Ovary (tissue), 7 donors: ENCODE measurements at regions not wholly inside any gene's neighbourhood (a gene's known extent, or its start where the extent isn't known, plus 50 kb on each side); places are given as distances from the start of the nearest gene placed in this dataset.

Source experiments
- DNase-seq, 5 donors: peaks; one replicate each; pipeline ENCODE4 v3.0.0-alpha.2; 2019 to 2020
- H3K27ac ChIP-seq, 2 donors: fragments of 200-600 bp; one replicate each; pipeline versions ENCODE4 v1.5.1 to v1.8.0; 2019 to 2022
- H3K27me3 ChIP-seq: fragments of 200-600 bp; one replicate; pipeline ENCODE4 v1.8.0; 2022
- H3K36me3 ChIP-seq: fragments of 200-600 bp; sonication (generic); one replicate; pipeline ENCODE4 v1.5.1; 2019
- H3K4me1 ChIP-seq: one replicate; pipeline ENCODE4 v1.8.1; 2013; ENCODE audit warnings: mild to moderate bottlenecking, moderate library complexity; ENCODE audit not compliant: insufficient read depth
- H3K4me3 ChIP-seq: fragments of 200-600 bp; sonication (generic); one replicate; pipeline ENCODE4 v1.5.1; 2017
- H3K9me3 ChIP-seq, 2 donors: fragments of 200-600 bp in 1 of 2; sonication (generic) in 1 of 2; one replicate each; pipeline versions ENCODE4 v1.5.1 to v1.8.1; 2013 to 2019; ENCODE audit warnings: mild to moderate bottlenecking in 1 of 2, moderate library complexity in 1 of 2
- CTCF ChIP-seq, 3 donors: fragments of 450-650 bp in 2 of 3; fragments of 200-600 bp in 1 of 3; IDR thresholded peaks; one replicate each; pipeline versions ENCODE4 v1.5.1 to v1.8.0; 2016 to 2022; ENCODE audit warnings: antibody characterized with exemption in 3 of 3, mild to moderate bottlenecking in 1 of 3
- EP300 ChIP-seq: sonication (generic); formaldehyde crosslinking; IDR thresholded peaks from one replicate; pipeline ENCODE4 v1.6.1; 2017; ENCODE audit warnings: antibody characterized with exemption
- POLR2A ChIP-seq: fragments of 450-650 bp; IDR thresholded peaks from one replicate; pipeline ENCODE4 v1.6.1; 2017; ENCODE audit warnings: antibody characterized with exemption, mild to moderate bottlenecking, moderate library complexity
- WGBS, 3 donors: extraction: QIAGEN DNeasy Blood & Tissue Kit in 1 of 3; methylation state at CpG; one replicate each; pipeline versions ENCODE4 v1.1.5 to v1.1.7; 2013 to 2017; 5-methylcytosine and 5-hydroxymethylcytosine counted together
- intact Hi-C, 4 donors: fragments of 100-400 bp; cut with DNase I; formaldehyde crosslinking; loops; one replicate each; pipeline versions ENCODE4 v1.11.0 to v1.15.1; 2022 to 2023
- donor health status: DM: no; HTN: no; CAD: no; lungs with moderate emphysema.
- donor health status: DM: no; HTN: no; CAD: no.
- donor health status: Bipolar disorder and iron deficiency.
- donor health status: DM: no; HTN: no; CAD: no.
- donor health status: DM: yes; HTN: yes; CAD: no.

GRCh38 chr6:71556141-71556540 lies 267.5 kb downstream of the OGFRL1 start:
- no peaks in the 10 kb centered on the region for H3K27me3 ChIP-seq
- WGBS, 3 donors, result 78 to 85% (median 83%) methylated on average over 4 of the region's 4 CpGs
- intact Hi-C loops, result no loop called here
- H3K9me3 ChIP-seq, result no peaks in the 10 kb centered on the region
- H3K4me1 ChIP-seq, result no peaks in the 10 kb centered on the region
- no peak for DNase-seq
- H3K27ac ChIP-seq, result no peak overlapping the region
- TF ChIP-seq EP300 (no peak), CTCF (IDR thresholded peaks at IDR 0.05) (no peak), POLR2A (no peak)
- no peak overlapping the region for H3K4me3 ChIP-seq
- H3K36me3 ChIP-seq, result no peaks in the 10 kb centered on the region

- TF ChIP-seq EP300 (no peak), CTCF (IDR thresholded peaks at IDR 0.05) (no peak), POLR2A (no peak)
- Histone ChIP-seq H3K27ac (no peak overlapping the region), H3K4me1 (no peaks in the 10 kb centered on the region), H3K36me3 (no peaks in the 10 kb centered on the region), H3K9me3 (no peaks in the 10 kb centered on the region), H3K4me3 (no peak overlapping the region), H3K27me3 (no peaks in the 10 kb centered on the region)
- no peak for DNase-seq
- intact Hi-C loops, result no loop called here
- 81 to 89% (median 86%) methylated on average over 1 of the region's 1 CpG for WGBS, 3 donors
Observed at GRCh38 chr6:71558974-71559373, 270.4 kb downstream of the OGFRL1 start.

GRCh38 chr6:71567562-71567961 lies 279.0 kb downstream of the OGFRL1 start:
- Histone ChIP-seq H3K27me3 (no peaks in the 10 kb centered on the region), H3K4me3 (no peak overlapping the region), H3K36me3 (no peaks in the 10 kb centered on the region), H3K27ac (no peak overlapping the region), H3K9me3 (no peaks in the 10 kb centered on the region), H3K4me1 (no peaks in the 10 kb centered on the region)
- intact Hi-C loops, result no loop called here
- DNase-seq, result no peak
- no peak for TF ChIP-seq EP300
- no peak for TF ChIP-seq POLR2A
- TF ChIP-seq CTCF (IDR thresholded peaks at IDR 0.05), result no peak

- no peak for DNase-seq
- Histone ChIP-seq H3K36me3 (no peaks in the 10 kb centered on the region), H3K9me3 (no peaks in the 10 kb centered on the region), H3K4me1 (no peaks in the 10 kb centered on the region), H3K27ac (no peak overlapping the region), H3K4me3 (no peak overlapping the region), H3K27me3 (no peaks in the 10 kb centered on the region)
- TF ChIP-seq EP300, result no peak
- no peak for TF ChIP-seq CTCF (IDR thresholded peaks at IDR 0.05)
- no peak for TF ChIP-seq POLR2A
- intact Hi-C loops, result no loop called here
Observed at GRCh38 chr6:71577766-71578165, 289.2 kb downstream of the OGFRL1 start.

GRCh38 chr6:71579902-71580301 lies 291.3 kb downstream of the OGFRL1 start:
- TF ChIP-seq CTCF (IDR thresholded peaks at IDR 0.05), result no peak
- TF ChIP-seq POLR2A, result no peak
- no peak for TF ChIP-seq EP300
- no peak overlapping the region for H3K4me3 ChIP-seq
- DNase-seq, result no peak
- H3K4me1 ChIP-seq, result no peaks in the 10 kb centered on the region
- intact Hi-C loops, result no loop called here
- no peaks in the 10 kb centered on the region for H3K27me3 ChIP-seq
- no peaks in the 10 kb centered on the region for H3K36me3 ChIP-seq
- WGBS, 3 donors, result 41 to 78% (median 63%) methylated on average over 1 of the region's 1 CpG
- H3K9me3 ChIP-seq, result no peaks in the 10 kb centered on the region
- H3K27ac ChIP-seq, result no peak overlapping the region
